Activated CD4-positive, alpha-beta memory T cell treated with anti-CD3 and anti-CD28 coated beads for 36 hours (primary cell): ENCODE measurements at regions not wholly inside any gene's neighbourhood (a gene's known extent, or its start where the extent isn't known, plus 50 kb on each side); places are given as distances from the start of the nearest gene placed in this dataset.

Source experiments
- CTCF ChIA-PET: fragments of 350-600 bp; sonication (Branson Sonifier 250); formaldehyde crosslinking; loops from one replicate; lab custom pipeline; 2021; ENCODE audit warnings: antibody characterized with exemption, inconsistent platforms; lab: Charles Lee
- POLR2A ChIA-PET: fragments of 350-600 bp; sonication (Branson Sonifier 250); formaldehyde crosslinking; loops from one replicate; lab custom pipeline; 2021; ENCODE audit warnings: antibody characterized with exemption; lab: Charles Lee
- DNase-seq: peaks from one replicate; pipeline ENCODE4 v3.0.0-alpha.2; 2020
- H3K27ac Mint-ChIP-seq: one replicate; pipeline ENCODE4 v1.8.0; 2021; ENCODE audit warnings: mixed read lengths
- H3K27me3 Mint-ChIP-seq: one replicate; pipeline ENCODE4 v1.8.0; 2021; ENCODE audit warnings: mixed read lengths
- H3K36me3 Mint-ChIP-seq: one replicate; pipeline ENCODE4 v1.8.0; 2021; ENCODE audit warnings: mixed read lengths
- H3K4me1 Mint-ChIP-seq: one replicate; pipeline ENCODE4 v1.8.0; 2021; ENCODE audit warnings: low read depth, mixed read lengths
- H3K4me3 Mint-ChIP-seq: one replicate; pipeline ENCODE4 v1.8.0; 2021; ENCODE audit warnings: mild to moderate bottlenecking, mixed read lengths
- H3K9me3 Mint-ChIP-seq: one replicate; pipeline ENCODE4 v1.8.0; 2021; ENCODE audit warnings: mixed read lengths
- intact Hi-C: fragments of 100-400 bp; cut with micrococcal nuclease; formaldehyde crosslinking; loops from one replicate; pipeline ENCODE4 v1.15.1; 2023

DNA sequence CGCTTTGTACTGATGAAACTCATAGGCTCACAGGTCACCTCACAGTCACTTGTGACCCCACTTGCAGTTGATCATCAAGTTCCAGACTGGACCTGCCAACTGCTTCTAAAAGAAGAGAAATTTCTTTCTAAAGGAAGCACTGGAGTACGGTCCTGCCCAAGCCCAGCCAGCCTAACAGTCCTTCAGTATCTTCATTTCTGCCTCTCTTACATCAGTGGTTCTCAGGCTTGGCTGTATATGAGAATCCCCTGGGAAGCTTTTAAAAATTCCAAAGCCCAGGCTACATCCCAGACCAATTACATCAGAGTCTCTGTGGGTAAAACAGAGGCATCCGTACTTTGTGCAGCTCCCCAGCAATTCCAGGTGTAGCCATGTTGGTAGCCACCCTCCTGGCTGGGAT, 282.1 kb downstream of the NFIB start:
- Mint-ChIP-seq H3K9me3 (no peaks in the 10 kb centered on the region), H3K27ac (no peak overlapping the region), H3K4me1 (no peaks in the 10 kb centered on the region), H3K27me3 (no peaks in the 10 kb centered on the region), H3K36me3 (no peaks in the 10 kb centered on the region), H3K4me3 (no peak overlapping the region)
- no peak for DNase-seq
- ChIA-PET CTCF (no interaction called here), POLR2A (no interaction called here)
- intact Hi-C loops: no loop called here

DNA sequence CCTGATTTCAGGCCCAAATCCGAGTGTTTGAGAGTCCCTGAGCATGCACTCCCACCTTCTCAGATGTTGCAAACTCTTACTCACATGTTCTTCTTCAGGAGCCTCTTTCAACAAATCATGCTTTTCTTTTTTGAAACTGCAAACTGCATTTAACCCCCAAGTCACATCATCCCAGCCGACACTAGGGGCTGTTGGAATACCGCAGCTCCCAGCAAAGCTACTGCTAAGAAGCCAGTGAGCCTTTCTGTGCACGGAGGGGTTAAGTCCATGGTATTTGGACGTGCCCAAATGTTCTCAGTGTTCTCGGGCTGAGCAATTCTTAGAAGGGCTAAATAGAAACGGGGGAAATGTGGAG, 282.9 kb downstream of the NFIB start:
- CTCF ChIA-PET: no interaction called here
- H3K27ac Mint-ChIP-seq: no peak overlapping the region
- H3K4me1 Mint-ChIP-seq: no peaks in the 10 kb centered on the region
- no peak for DNase-seq
- no peaks in the 10 kb centered on the region for H3K36me3 Mint-ChIP-seq
- H3K4me3 Mint-ChIP-seq: no peak overlapping the region
- H3K9me3 Mint-ChIP-seq: no peaks in the 10 kb centered on the region
- no peaks in the 10 kb centered on the region for H3K27me3 Mint-ChIP-seq
- intact Hi-C loops: no loop called here
- POLR2A ChIA-PET: no interaction called here

DNA sequence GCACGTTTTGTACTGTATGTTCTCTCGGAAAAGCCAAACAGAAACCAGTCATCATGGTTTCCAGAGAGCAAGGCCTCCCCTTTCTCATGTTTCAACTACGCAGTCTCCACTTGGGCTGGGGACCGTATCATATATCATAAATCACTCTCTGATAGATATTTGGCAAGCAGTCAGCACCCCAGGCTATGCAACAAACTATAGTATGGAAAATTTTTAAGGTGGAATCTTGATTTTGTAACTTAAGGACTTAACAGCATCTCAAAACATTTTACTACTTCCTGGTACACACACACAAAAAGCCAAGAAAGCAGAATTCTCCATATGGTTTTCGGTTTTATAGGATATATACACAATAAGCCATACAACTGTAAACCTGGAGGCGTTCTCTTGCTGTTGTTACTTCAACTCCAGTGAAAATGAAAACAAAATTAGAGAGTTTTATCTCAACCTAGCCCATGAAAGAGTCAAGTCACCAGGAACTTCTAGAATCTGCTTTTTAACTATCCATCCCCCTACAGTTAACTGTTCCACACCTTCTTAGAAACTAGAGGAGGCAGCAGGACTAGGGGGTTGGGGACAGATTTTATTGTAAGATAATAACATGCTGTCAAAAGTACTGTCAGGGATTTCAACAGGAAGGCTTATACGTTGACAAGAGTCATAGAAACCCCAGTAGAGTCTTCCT, 283.4 kb downstream of the NFIB start:
- no peak for DNase-seq
- POLR2A ChIA-PET: no interaction called here
- intact Hi-C loops: no loop called here
- Mint-ChIP-seq H3K4me3 (no peak overlapping the region), H3K9me3 (no peaks in the 10 kb centered on the region), H3K4me1 (no peaks in the 10 kb centered on the region), H3K27ac (no peak overlapping the region), H3K36me3 (no peaks in the 10 kb centered on the region), H3K27me3 (no peaks in the 10 kb centered on the region)
- CTCF ChIA-PET: no interaction called here

DNA sequence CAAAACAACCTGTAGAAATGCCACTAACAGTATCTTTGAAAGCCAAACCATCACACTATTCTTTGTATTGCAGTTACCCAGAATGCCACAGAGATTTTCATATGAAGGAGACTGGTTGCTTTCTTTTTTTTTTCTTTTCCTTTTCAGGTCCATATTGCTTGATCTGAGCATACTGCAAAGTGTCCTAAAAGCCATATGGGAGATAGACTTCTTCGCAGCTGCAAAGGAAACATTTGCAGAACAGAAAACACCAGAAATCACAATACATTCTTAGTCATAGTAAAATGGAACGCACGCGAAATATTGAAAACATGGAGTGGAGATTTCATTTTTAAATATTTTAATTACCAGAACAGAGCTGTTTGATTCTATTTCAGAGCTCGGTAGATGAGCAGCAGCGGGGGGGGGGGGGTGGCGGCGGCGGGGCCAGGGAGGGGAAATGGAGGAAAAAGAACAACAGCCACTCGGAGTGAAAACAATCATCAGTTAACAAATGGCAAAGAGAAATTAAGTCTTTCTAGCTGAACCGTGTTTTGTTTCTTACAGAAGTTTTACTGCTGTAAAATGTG, 284.1 kb downstream of the NFIB start:
- Mint-ChIP-seq H3K4me1 (no peaks in the 10 kb centered on the region), H3K9me3 (no peaks in the 10 kb centered on the region), H3K27me3 (no peaks in the 10 kb centered on the region), H3K4me3 (no peak overlapping the region), H3K36me3 (no peaks in the 10 kb centered on the region), H3K27ac (no peak overlapping the region)
- intact Hi-C loops: no loop called here
- no peak for DNase-seq
- ChIA-PET CTCF (no interaction called here), POLR2A (no interaction called here)

DNA sequence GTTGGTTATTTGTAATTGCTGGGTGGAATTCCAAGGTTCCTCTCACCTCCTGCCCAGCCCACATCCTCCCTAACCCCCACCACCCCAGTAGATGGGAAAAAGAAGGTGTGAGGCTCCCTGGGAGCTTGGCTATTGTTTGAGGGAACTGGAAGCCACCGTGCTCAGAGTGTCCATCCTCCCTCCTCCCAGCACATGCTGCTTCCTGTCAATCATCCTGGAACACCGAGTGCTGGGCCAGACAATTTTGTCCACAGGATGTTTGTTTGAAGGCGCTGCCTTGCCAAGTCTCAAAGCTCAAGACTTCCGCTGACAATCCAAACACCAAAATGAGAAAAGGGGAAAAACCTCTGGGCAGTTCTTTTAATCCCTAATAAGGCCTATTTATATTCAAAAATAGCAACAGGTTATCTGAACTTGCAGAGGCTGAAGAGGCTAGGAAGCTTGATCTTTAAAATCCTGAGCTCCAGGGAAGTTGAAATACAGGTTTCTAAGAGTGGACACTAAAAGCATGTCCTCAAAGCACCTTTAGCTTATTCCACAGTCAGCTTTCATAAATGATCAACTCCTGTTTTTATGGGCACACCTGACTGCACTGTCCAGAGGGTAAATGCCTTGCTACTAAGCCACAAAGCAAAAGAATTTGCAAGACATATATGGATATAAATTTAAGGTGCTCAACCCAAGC, 286.7 kb downstream of the NFIB start:
- H3K9me3 Mint-ChIP-seq: no peaks in the 10 kb centered on the region
- H3K36me3 Mint-ChIP-seq: no peaks in the 10 kb centered on the region
- H3K27ac Mint-ChIP-seq: no peak overlapping the region
- no peak for DNase-seq
- intact Hi-C loops: no loop called here
- H3K4me3 Mint-ChIP-seq: no peak overlapping the region
- no peaks in the 10 kb centered on the region for H3K27me3 Mint-ChIP-seq
- CTCF ChIA-PET: no interaction called here
- no peaks in the 10 kb centered on the region for H3K4me1 Mint-ChIP-seq
- POLR2A ChIA-PET: no interaction called here

DNA sequence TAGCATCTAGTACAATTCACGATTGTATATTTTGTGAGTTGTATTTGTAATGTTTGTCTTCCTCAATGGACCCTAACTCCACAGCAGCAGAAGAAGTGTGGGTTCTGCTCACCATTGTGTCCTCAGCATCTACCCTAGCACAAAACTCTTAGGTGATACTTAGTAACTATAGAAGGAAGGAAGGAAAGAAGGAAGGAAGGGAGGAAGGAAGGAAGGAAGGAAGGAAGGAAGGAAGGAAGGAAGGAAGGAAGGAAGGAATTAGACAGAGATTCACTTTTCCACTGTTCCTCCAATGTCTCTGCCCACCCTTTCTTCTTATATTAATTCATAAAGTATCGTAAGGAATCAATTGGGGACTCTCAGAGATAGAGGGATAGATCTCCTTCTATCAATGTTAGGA, 288.2 kb downstream of the NFIB start:
- Mint-ChIP-seq H3K36me3 (no peaks in the 10 kb centered on the region), H3K27me3 (no peaks in the 10 kb centered on the region), H3K9me3 (no peaks in the 10 kb centered on the region), H3K27ac (no peak overlapping the region), H3K4me1 (no peaks in the 10 kb centered on the region), H3K4me3 (no peak overlapping the region)
- DNase-seq: no peak
- ChIA-PET CTCF (no interaction called here), POLR2A (no interaction called here)
- intact Hi-C loops: no loop called here

DNA sequence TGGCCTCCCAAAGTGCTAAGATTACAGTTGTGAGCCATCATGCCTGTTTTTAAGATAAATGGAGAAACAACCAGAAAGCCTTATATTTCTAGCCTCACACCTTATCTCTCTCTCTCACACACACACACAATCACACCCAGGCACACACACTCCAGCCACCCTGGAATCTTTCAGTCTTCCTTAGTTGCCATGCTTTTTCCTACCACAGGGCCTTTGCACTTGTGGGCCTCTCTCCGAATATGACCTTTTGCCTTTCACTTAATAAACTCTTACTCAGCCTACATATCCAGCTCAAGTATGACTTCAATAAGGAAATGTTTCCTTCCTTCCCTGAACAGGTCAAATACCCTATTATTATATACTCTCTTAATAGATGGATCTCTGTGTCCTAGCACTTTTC, 290.7 kb downstream of the NFIB start:
- Mint-ChIP-seq H3K27ac (no peak overlapping the region), H3K36me3 (no peaks in the 10 kb centered on the region), H3K4me3 (no peak overlapping the region), H3K27me3 (no peaks in the 10 kb centered on the region), H3K4me1 (no peaks in the 10 kb centered on the region), H3K9me3 (no peaks in the 10 kb centered on the region)
- ChIA-PET CTCF (no interaction called here), POLR2A (no interaction called here)
- intact Hi-C loops: no loop called here
- DNase-seq: no peak

DNA sequence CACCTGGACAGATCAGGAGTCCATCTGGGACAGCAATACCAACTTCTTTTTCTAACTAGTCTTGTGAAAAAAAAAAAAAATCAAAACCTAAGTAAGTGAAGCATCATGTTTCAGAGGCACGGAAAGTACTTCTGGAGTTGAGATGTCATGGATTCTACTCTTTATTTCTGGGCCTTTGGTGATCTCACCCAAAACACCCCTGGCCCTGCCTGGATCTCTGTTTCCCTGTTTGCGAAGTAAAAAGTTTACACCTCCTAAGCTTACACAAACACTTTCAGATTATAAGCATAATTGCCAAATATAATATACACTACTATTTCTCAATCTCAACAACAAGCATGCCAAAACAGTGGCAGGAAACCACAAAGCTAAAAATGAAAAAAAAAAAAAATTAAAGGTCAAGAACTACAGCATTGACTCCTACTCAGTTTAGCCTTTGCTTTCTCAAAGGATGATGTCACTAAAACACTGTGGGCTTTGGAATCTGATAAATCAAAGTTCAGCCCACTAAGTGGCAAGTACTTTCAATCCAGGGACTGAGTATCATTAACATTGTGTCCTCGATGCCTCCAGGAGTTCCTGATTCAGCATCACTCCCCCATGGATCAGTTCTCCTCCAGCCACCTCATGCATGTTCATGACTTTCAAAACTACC, 291.9 kb downstream of the NFIB start:
- CTCF ChIA-PET: no interaction called here
- Mint-ChIP-seq H3K36me3 (no peaks in the 10 kb centered on the region), H3K27me3 (no peaks in the 10 kb centered on the region), H3K9me3 (no peaks in the 10 kb centered on the region), H3K27ac (no peak overlapping the region), H3K4me1 (no peaks in the 10 kb centered on the region), H3K4me3 (no peak overlapping the region)
- intact Hi-C loops: no loop called here
- no peak for DNase-seq
- POLR2A ChIA-PET: no interaction called here

DNA sequence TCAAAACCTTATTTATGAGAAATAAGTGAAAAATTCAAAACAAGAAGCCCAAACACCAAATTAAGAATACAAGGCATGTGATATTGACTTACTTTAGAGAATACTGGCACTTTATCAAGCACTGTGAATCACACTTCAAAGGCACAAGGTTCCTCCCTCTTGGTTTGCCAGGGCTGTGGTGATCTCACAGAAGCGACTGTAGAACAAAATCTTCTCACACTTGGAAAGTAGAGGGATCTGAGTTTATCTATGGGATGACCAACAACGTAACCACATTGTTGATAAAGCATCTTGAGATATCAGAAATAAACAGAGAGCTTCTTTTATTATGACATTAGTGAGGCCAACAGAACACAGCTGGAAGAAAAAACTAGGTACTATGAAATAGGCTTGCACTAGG, 295.9 kb downstream of the NFIB start:
- Mint-ChIP-seq H3K27ac (no peak overlapping the region), H3K4me3 (no peak overlapping the region), H3K4me1 (no peaks in the 10 kb centered on the region), H3K9me3 (peaks cover 3% of the 10 kb centered on the region), H3K36me3 (no peaks in the 10 kb centered on the region), H3K27me3 (no peaks in the 10 kb centered on the region)
- ChIA-PET CTCF (no interaction called here), POLR2A (no interaction called here)
- intact Hi-C loops: no loop called here
- DNase-seq: no peak

DNA sequence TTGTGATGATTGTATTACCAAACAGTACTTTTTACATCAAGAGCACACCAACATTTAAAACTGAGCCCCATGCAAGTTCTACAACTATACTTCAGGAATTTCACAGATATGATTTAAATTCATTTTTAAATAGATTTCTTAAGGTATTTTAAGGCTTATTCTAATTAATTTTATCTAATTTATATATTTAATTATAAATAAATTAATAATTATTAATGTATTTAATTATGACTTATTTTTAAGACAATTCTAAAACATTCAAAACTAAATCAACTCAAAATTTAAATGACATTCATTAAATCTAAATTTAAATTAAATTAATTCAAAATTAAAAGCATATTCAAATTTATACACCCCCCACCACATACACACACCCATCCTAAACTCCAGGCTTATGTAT, 299.2 kb downstream of the NFIB start:
- H3K36me3 Mint-ChIP-seq: no peaks in the 10 kb centered on the region
- no peak overlapping the region for H3K27ac Mint-ChIP-seq
- H3K4me1 Mint-ChIP-seq: no peaks in the 10 kb centered on the region
- ChIA-PET POLR2A (no interaction called here), CTCF (no interaction called here)
- peaks cover 3% of the 10 kb centered on the region for H3K9me3 Mint-ChIP-seq
- H3K4me3 Mint-ChIP-seq: no peak overlapping the region
- no peak for DNase-seq
- intact Hi-C loops: no loop called here
- H3K27me3 Mint-ChIP-seq: no peaks in the 10 kb centered on the region

DNA sequence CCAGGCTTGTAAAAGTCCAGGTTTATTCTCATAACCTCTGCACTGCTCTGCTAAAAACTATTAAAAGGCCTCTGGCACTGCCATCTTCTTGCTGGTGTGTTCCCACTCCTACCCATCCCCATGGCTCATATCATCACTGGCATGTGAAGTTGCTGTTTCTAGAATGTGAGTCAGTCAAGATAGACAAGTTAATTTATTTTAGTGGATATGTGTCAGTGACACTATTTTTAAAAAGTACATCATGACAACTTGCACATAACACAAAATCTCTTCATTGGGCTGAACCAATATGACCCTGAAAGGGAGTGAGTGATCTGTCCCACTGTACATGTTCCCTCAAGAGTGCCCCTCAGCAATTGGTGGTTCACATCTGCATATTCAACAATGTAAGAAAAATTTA, 299.7 kb downstream of the NFIB start:
- Mint-ChIP-seq H3K36me3 (no peaks in the 10 kb centered on the region), H3K4me1 (no peaks in the 10 kb centered on the region), H3K27me3 (no peaks in the 10 kb centered on the region), H3K27ac (no peak overlapping the region), H3K9me3 (peaks cover 3% of the 10 kb centered on the region), H3K4me3 (no peak overlapping the region)
- ChIA-PET CTCF (no interaction called here), POLR2A (no interaction called here)
- intact Hi-C loops: no loop called here
- DNase-seq: no peak

DNA sequence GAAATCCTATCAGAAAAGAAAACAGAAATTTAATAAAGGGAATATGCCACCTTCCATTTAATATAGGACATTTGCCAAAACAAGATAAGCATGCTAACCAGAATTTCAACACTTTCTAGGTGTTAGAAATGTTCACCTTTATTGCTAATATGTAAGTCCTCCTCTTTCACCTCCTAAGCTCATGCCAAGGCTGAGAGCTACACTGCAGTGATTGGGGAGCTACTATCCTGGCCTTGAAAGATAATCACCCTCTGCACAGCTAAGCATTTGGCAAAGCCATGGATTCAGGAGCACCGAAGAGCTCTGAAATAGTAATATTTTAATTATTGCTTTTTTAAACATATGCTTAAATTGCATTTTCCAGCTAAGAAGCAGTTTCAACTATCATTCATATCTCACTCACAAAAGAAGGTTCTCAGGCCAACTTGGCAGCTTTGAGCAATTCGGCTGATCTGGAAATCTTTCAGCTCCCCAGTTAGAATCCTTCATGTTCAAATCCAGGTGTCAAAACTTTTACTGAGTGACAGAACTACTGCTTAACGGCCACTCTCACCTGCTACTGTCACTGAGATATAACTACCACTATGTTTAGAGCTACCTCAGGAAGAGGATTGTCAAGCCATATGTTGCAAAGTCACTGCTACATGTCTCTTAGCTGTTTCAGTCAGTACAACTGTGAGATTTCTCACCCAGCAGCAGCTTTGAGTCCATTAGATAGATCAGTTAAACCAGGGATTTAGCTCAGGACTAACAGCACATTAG, 302.0 kb downstream of the NFIB start:
- DNase-seq: no peak
- POLR2A ChIA-PET: no interaction called here

More for the DNA sequence above, 302.0 kb downstream of the NFIB start:
- intact Hi-C loops: no loop called here
- no peaks in the 10 kb centered on the region for H3K4me1 Mint-ChIP-seq
- no peaks in the 10 kb centered on the region for H3K27me3 Mint-ChIP-seq
- peaks cover 3% of the 10 kb centered on the region for H3K9me3 Mint-ChIP-seq
- no peaks in the 10 kb centered on the region for H3K36me3 Mint-ChIP-seq
- CTCF ChIA-PET: no interaction called here
- no peak overlapping the region for H3K27ac Mint-ChIP-seq
- no peak overlapping the region for H3K4me3 Mint-ChIP-seq
